SIG-M5 treated with dmso at 0.1 percent for 504 hours (cell line): ENCODE measurements at regions not wholly inside any gene's neighbourhood (a gene's known extent, or its start where the extent isn't known, plus 50 kb on each side); places are given as distances from the start of the nearest gene placed in this dataset.
"Not testable (repeated sequence)": the region's sequence is repeated elsewhere in the genome, so short reads cannot be mapped to it uniquely, and the experiment has no call there.

Experiments
- DNase-seq: peaks from one replicate; lab custom pipeline; 2025; ENCODE audit not compliant: unreplicated experiment; lab: John Stamatoyannopoulos, UW

GRCh38 chr2:216934151-216934550, 74.3 kb upstream of the TNP1 start:
- no peak for DNase-seq

- DNase-seq = no peak
Measured at GRCh38 chr2:216932863-216933548, 73.1 kb upstream of the TNP1 start.

GRCh38 chr2:216932113-216932862, 72.4 kb upstream of the TNP1 start:
- no peak for DNase-seq

- DNase-seq = no peak
Measured at GRCh38 chr2:216930716-216931115, 70.9 kb upstream of the TNP1 start.

GRCh38 chr2:216929338-216929737, 69.5 kb upstream of the TNP1 start:
- DNase-seq = not testable (repeated sequence)

- no peak for DNase-seq
Measured at GRCh38 chr2:216927163-216927562, 67.3 kb upstream of the TNP1 start.

GRCh38 chr2:216925636-216926366, 65.9 kb upstream of the TNP1 start:
- DNase-seq = no peak

GRCh38 chr2:216925006-216925405, 65.1 kb upstream of the TNP1 start:
- no peak for DNase-seq

- DNase-seq = no peak
Measured at GRCh38 chr2:216923706-216924105, 63.8 kb upstream of the TNP1 start.

GRCh38 chr2:216922175-216922780, 62.4 kb upstream of the TNP1 start:
- no peak for DNase-seq

GRCh38 chr2:216920937-216921456, 61.1 kb upstream of the TNP1 start:
- no peak for DNase-seq

GRCh38 chr2:216920143-216920876, 60.4 kb upstream of the TNP1 start:
- DNase-seq = no peak

- DNase-seq = no peak
Measured at GRCh38 chr2:216918088-216918680, 58.3 kb upstream of the TNP1 start.

GRCh38 chr2:216916956-216917650, 57.2 kb upstream of the TNP1 start:
- no peak for DNase-seq

GRCh38 chr2:216915557-216916150, 55.8 kb upstream of the TNP1 start:
- DNase-seq = no peak

- no peak for DNase-seq
Measured at GRCh38 chr2:216914491-216914890, 54.6 kb upstream of the TNP1 start.

- no peak for DNase-seq
Measured at GRCh38 chr2:216911886-216912285, 52.0 kb upstream of the TNP1 start.

GRCh38 chr2:216911008-216911407, 51.1 kb upstream of the TNP1 start:
- DNase-seq = no peak

GRCh38 chr2:216909541-216910210, 49.8 kb upstream of the TNP1 start:
- DNase-seq = no peak
